ENCODE measurements at regions not wholly inside any gene's neighbourhood (a gene's known extent, or its start where the extent isn't known, plus 50 kb on each side); places are given as distances from the start of the nearest gene placed in this dataset.
"Not testable (repeated sequence)": the region's sequence is repeated elsewhere in the genome, so short reads cannot be mapped to it uniquely, and the experiment has no call there.

- Mint-ChIP-seq H3K9me3 (no peaks in the 10 kb centered on the region), H3K27ac (no peak overlapping the region), H3K4me1 (ENCODE audit: low read depth) (no peaks in the 10 kb centered on the region), H3K36me3 (ENCODE audit: low read depth) (no peaks in the 10 kb centered on the region), H3K27me3 (ENCODE audit: low read depth) (peaks cover 4% of the 10 kb centered on the region), H3K4me3 (no peak overlapping the region)
- CTCF ChIA-PET = no interaction called here
- intact Hi-C loops (cut with micrococcal nuclease) = no loop called here
- DNase-seq = no peak
Observed at GRCh38 chr14:49287004-49287403, 299.2 kb downstream of the RPS29 start.

- CTCF ChIA-PET = no interaction called here
- Mint-ChIP-seq H3K27ac (no peak overlapping the region), H3K4me1 (ENCODE audit: low read depth) (no peaks in the 10 kb centered on the region), H3K9me3 (no peaks in the 10 kb centered on the region), H3K36me3 (ENCODE audit: low read depth) (no peaks in the 10 kb centered on the region), H3K27me3 (ENCODE audit: low read depth) (peaks cover 4% of the 10 kb centered on the region), H3K4me3 (no peak overlapping the region)
- no peak for DNase-seq
- intact Hi-C loops (cut with micrococcal nuclease) = no loop called here
Observed at GRCh38 chr14:49286257-49286983, 299.8 kb downstream of the RPS29 start.

GRCh38 chr14:49280566-49280965 lies 305.6 kb downstream of the RPS29 start:
- intact Hi-C loops (cut with micrococcal nuclease) = no loop called here
- H3K9me3 Mint-ChIP-seq = no peaks in the 10 kb centered on the region
- peaks cover 7% of the 10 kb centered on the region for H3K27me3 Mint-ChIP-seq (ENCODE audit: low read depth)
- no peak for DNase-seq
- no peak overlapping the region for H3K4me3 Mint-ChIP-seq
- no peaks in the 10 kb centered on the region for H3K4me1 Mint-ChIP-seq (ENCODE audit: low read depth)
- no peaks in the 10 kb centered on the region for H3K36me3 Mint-ChIP-seq (ENCODE audit: low read depth)
- CTCF ChIA-PET = no interaction called here
- H3K27ac Mint-ChIP-seq = no peak overlapping the region

- Mint-ChIP-seq H3K27me3 (ENCODE audit: low read depth) (no peaks in the 10 kb centered on the region), H3K4me1 (ENCODE audit: low read depth) (no peaks in the 10 kb centered on the region), H3K9me3 (no peaks in the 10 kb centered on the region), H3K27ac (no peak overlapping the region), H3K36me3 (ENCODE audit: low read depth) (no peaks in the 10 kb centered on the region), H3K4me3 (no peak overlapping the region)
- intact Hi-C loops (cut with micrococcal nuclease) = no loop called here
- CTCF ChIA-PET = no interaction called here
- DNase-seq = no peak
Observed at GRCh38 chr14:49250517-49250916, 335.7 kb downstream of the RPS29 start.

- intact Hi-C loops (cut with micrococcal nuclease) = no loop called here
- H3K27ac Mint-ChIP-seq = no peak overlapping the region
- no peak overlapping the region for H3K4me3 Mint-ChIP-seq
- CTCF ChIA-PET = no interaction called here
- no peaks in the 10 kb centered on the region for H3K4me1 Mint-ChIP-seq (ENCODE audit: low read depth)
- no peaks in the 10 kb centered on the region for H3K9me3 Mint-ChIP-seq
- no peak for DNase-seq
- no peaks in the 10 kb centered on the region for H3K36me3 Mint-ChIP-seq (ENCODE audit: low read depth)
- H3K27me3 Mint-ChIP-seq (ENCODE audit: low read depth) = peaks cover 1% of the 10 kb centered on the region
Observed at GRCh38 chr14:49250109-49250508, 336.1 kb downstream of the RPS29 start.

- intact Hi-C loops (cut with micrococcal nuclease) = no loop called here
- H3K27me3 Mint-ChIP-seq (ENCODE audit: low read depth) = peaks cover 3% of the 10 kb centered on the region
- no peaks in the 10 kb centered on the region for H3K4me1 Mint-ChIP-seq (ENCODE audit: low read depth)
- H3K27ac Mint-ChIP-seq = no peak overlapping the region
- CTCF ChIA-PET = interaction anchor here (0.5 to 1.3 kb wide), 2 partner anchors 27 to 248 kb away, joined by 3 read pairs; no protein-coding TSS in a partner anchor
- H3K36me3 Mint-ChIP-seq (ENCODE audit: low read depth) = no peaks in the 10 kb centered on the region
- no peaks in the 10 kb centered on the region for H3K9me3 Mint-ChIP-seq
- no peak for DNase-seq
- H3K4me3 Mint-ChIP-seq = no peak overlapping the region
Observed at GRCh38 chr14:49249022-49249421, 337.2 kb downstream of the RPS29 start.

- intact Hi-C loops (cut with micrococcal nuclease); H3K4me1 Mint-ChIP-seq (ENCODE audit: low read depth); H3K27ac Mint-ChIP-seq; H3K4me3 Mint-ChIP-seq; DNase-seq; H3K9me3 Mint-ChIP-seq; H3K36me3 Mint-ChIP-seq (ENCODE audit: low read depth): not testable (repeated sequence)
- H3K27me3 Mint-ChIP-seq (ENCODE audit: low read depth) = peaks cover 10% of the 10 kb centered on the region
- CTCF ChIA-PET = interaction anchor here (0.6 kb wide), 1 partner anchor 63 kb away, joined by 3 read pairs; no protein-coding TSS in a partner anchor
Observed at GRCh38 chr14:49243777-49244176, 342.4 kb downstream of the RPS29 start.

GRCh38 chr14:49240383-49240782 lies 345.8 kb downstream of the RPS29 start:
- H3K27me3 Mint-ChIP-seq (ENCODE audit: low read depth) = peaks cover 10% of the 10 kb centered on the region
- intact Hi-C loops (cut with micrococcal nuclease) = no loop called here
- DNase-seq = no peak
- CTCF ChIA-PET = no interaction called here
- H3K4me1 Mint-ChIP-seq (ENCODE audit: low read depth) = no peaks in the 10 kb centered on the region
- H3K36me3 Mint-ChIP-seq (ENCODE audit: low read depth) = no peaks in the 10 kb centered on the region
- no peak overlapping the region for H3K4me3 Mint-ChIP-seq
- H3K9me3 Mint-ChIP-seq = peaks cover 15% of the 10 kb centered on the region
- no peak overlapping the region for H3K27ac Mint-ChIP-seq

- CTCF ChIA-PET = no interaction called here
- H3K9me3 Mint-ChIP-seq = no peaks in the 10 kb centered on the region
- peaks cover 2% of the 10 kb centered on the region for H3K27me3 Mint-ChIP-seq (ENCODE audit: low read depth)
- H3K4me1 Mint-ChIP-seq (ENCODE audit: low read depth) = no peaks in the 10 kb centered on the region
- DNase-seq = no peak
- H3K36me3 Mint-ChIP-seq (ENCODE audit: low read depth) = no peaks in the 10 kb centered on the region
- H3K4me3 Mint-ChIP-seq = no peak overlapping the region
- intact Hi-C loops (cut with micrococcal nuclease) = no loop called here
- H3K27ac Mint-ChIP-seq = no peak overlapping the region
Observed at GRCh38 chr14:49228552-49228951, 357.6 kb downstream of the RPS29 start.

- intact Hi-C loops (cut with micrococcal nuclease) = no loop called here
Observed at GRCh38 chr14:49221316-49221715, 364.9 kb downstream of the RPS29 start.

GRCh38 chr14:49220492-49220891 lies 365.7 kb downstream of the RPS29 start:
- H3K36me3 Mint-ChIP-seq (ENCODE audit: low read depth) = no peaks in the 10 kb centered on the region
- CTCF ChIA-PET = no interaction called here
- H3K27ac Mint-ChIP-seq = no peak overlapping the region
- no peaks in the 10 kb centered on the region for H3K27me3 Mint-ChIP-seq (ENCODE audit: low read depth)
- no peaks in the 10 kb centered on the region for H3K4me1 Mint-ChIP-seq (ENCODE audit: low read depth)
- intact Hi-C loops (cut with micrococcal nuclease) = no loop called here
- no peak for DNase-seq
- no peak overlapping the region for H3K4me3 Mint-ChIP-seq
- H3K9me3 Mint-ChIP-seq = no peaks in the 10 kb centered on the region

More at GRCh38 chr14:49221316-49221715, 364.9 kb downstream of the RPS29 start:
- H3K27ac Mint-ChIP-seq = no peak overlapping the region
- no peak overlapping the region for H3K4me3 Mint-ChIP-seq
- no peaks in the 10 kb centered on the region for H3K36me3 Mint-ChIP-seq (ENCODE audit: low read depth)
- no peaks in the 10 kb centered on the region for H3K4me1 Mint-ChIP-seq (ENCODE audit: low read depth)
- no peaks in the 10 kb centered on the region for H3K9me3 Mint-ChIP-seq
- CTCF ChIA-PET = no interaction called here
- H3K27me3 Mint-ChIP-seq (ENCODE audit: low read depth) = no peaks in the 10 kb centered on the region
- DNase-seq = no peak

- DNase-seq = no peak
- CTCF ChIA-PET = no interaction called here
- intact Hi-C loops (cut with micrococcal nuclease) = no loop called here
- Mint-ChIP-seq H3K4me1 (ENCODE audit: low read depth) (no peaks in the 10 kb centered on the region), H3K27ac (no peak overlapping the region), H3K27me3 (ENCODE audit: low read depth) (no peaks in the 10 kb centered on the region), H3K9me3 (no peaks in the 10 kb centered on the region), H3K36me3 (ENCODE audit: low read depth) (no peaks in the 10 kb centered on the region), H3K4me3 (no peak overlapping the region)
Observed at GRCh38 chr14:49218436-49219092, 367.6 kb downstream of the RPS29 start.

- Mint-ChIP-seq H3K4me3 (no peak overlapping the region), H3K9me3 (no peaks in the 10 kb centered on the region), H3K27me3 (ENCODE audit: low read depth) (no peaks in the 10 kb centered on the region), H3K36me3 (ENCODE audit: low read depth) (no peaks in the 10 kb centered on the region), H3K27ac (no peak overlapping the region), H3K4me1 (ENCODE audit: low read depth) (no peaks in the 10 kb centered on the region)
- DNase-seq = no peak
- intact Hi-C loops (cut with micrococcal nuclease) = no loop called here
- CTCF ChIA-PET = no interaction called here
Observed at GRCh38 chr14:49212721-49213120, 373.5 kb downstream of the RPS29 start.
